Hepatocyte (in vitro differentiated cells): ENCODE measurements at regions not wholly inside any gene's neighbourhood (a gene's known extent, or its start where the extent isn't known, plus 50 kb on each side); places are given as distances from the start of the nearest gene placed in this dataset.

Source experiments
- DNase-seq: peaks from one replicate; pipeline ENCODE4 v3.0.0-alpha.2; 2016; ENCODE audit warnings: low spot score
- H2AFZ ChIP-seq: fragments of 200-600 bp; sonication (generic); 2 replicates; pipeline ENCODE4 v1.6.0; 2016; ENCODE audit warnings: antibody characterized with exemption, mild to moderate bottlenecking
- H3K27ac ChIP-seq: fragments of 200-600 bp; sonication (generic); 2 replicates; pipeline ENCODE4 v1.5.1; 2016; ENCODE audit warnings: mild to moderate bottlenecking
- H3K27me3 ChIP-seq: fragments of 200-600 bp; sonication (generic); 2 replicates; pipeline ENCODE4 v1.6.1; 2016
- H3K36me3 ChIP-seq: fragments of 200-600 bp; sonication (generic); replicated peaks from 2 replicates; pipeline ENCODE4 v1.5.1; 2016; ENCODE audit warnings: low read depth; ENCODE audit not compliant: insufficient read depth
- H3K4me1 ChIP-seq: fragments of 200-600 bp; sonication (generic); 2 replicates; pipeline ENCODE4 v1.5.1; 2016; ENCODE audit warnings: mild to moderate bottlenecking, moderate library complexity; ENCODE audit not compliant: insufficient read depth
- H3K4me2 ChIP-seq: fragments of 200-600 bp; sonication (generic); 2 replicates; pipeline ENCODE4 v1.6.0; 2016
- H3K4me3 ChIP-seq: fragments of 200-600 bp; sonication (generic); 2 replicates; pipeline ENCODE4 v1.5.1; 2016; ENCODE audit warnings: mild to moderate bottlenecking
- H3K79me2 ChIP-seq: fragments of 200-600 bp; sonication (generic); 2 replicates; pipeline ENCODE4 v1.6.0; 2017; ENCODE audit warnings: mild to moderate bottlenecking
- H3K9me2 ChIP-seq: fragments of 200-600 bp; sonication (generic); replicated peaks from 2 replicates; pipeline ENCODE4 v1.6.0; 2017; ENCODE audit warnings: mild to moderate bottlenecking; ENCODE audit not compliant: insufficient read depth
- H3K9me3 ChIP-seq: fragments of 200-600 bp; sonication (generic); 2 replicates; pipeline ENCODE4 v1.5.1; 2016; ENCODE audit warnings: low read depth, mild to moderate bottlenecking
- H4K20me1 ChIP-seq: fragments of 200-600 bp; sonication (generic); 2 replicates; pipeline ENCODE4 v1.6.0; 2016; ENCODE audit warnings: mild to moderate bottlenecking; ENCODE audit not compliant: insufficient read depth, poor library complexity, severe bottlenecking
- EZH2 ChIP-seq: fragments of 200-600 bp; sonication (generic); IDR thresholded peaks from 2 replicates; pipeline ENCODE4 v1.6.1; 2016; ENCODE audit warnings: antibody characterized with exemption, mild to moderate bottlenecking, borderline replicate concordance
- EZH2phosphoT487 ChIP-seq: fragments of 200-600 bp; sonication (generic); IDR thresholded peaks from one replicate; pipeline ENCODE4 v1.6.1; 2018; ENCODE audit warnings: antibody characterized with exemption, mild to moderate bottlenecking, low read depth, moderate library complexity; ENCODE audit not compliant: unreplicated experiment, severe bottlenecking
- WGBS: methylation state at CpG from one replicate; pipeline ENCODE4 v1.1.6; 2016; ENCODE audit warnings: low lambda C conversion rate; ENCODE audit errors: missing lambda C conversion rate; 5-methylcytosine and 5-hydroxymethylcytosine counted together
- TF ChIP-seq, protein P1 (sequence below): fragments of 200-600 bp; sonication (generic); IDR thresholded peaks from 2 replicates; pipeline ENCODE4 v1.5.1; 2016; ENCODE audit warnings: antibody characterized with exemption, mild to moderate bottlenecking; ENCODE audit not compliant: poor library complexity

- Histone ChIP-seq H3K9me3 (no peaks in the 10 kb centered on the region), H3K4me2 (no peak overlapping the region), H3K9me2 (no peaks in the 10 kb centered on the region), H3K4me3 (no peak overlapping the region), H3K36me3 (no peaks in the 10 kb centered on the region), H3K79me2 (no peaks in the 10 kb centered on the region), H3K4me1 (no peaks in the 10 kb centered on the region), H4K20me1 (no peaks in the 10 kb centered on the region), H3K27ac (no peak overlapping the region), H2AFZ (no peak overlapping the region), H3K27me3 (no peaks in the 10 kb centered on the region)
- 83% methylated on average over 2 of the region's 2 CpGs for WGBS
- TF ChIP-seq EZH2phosphoT487 = no peak
- TF ChIP-seq, protein P1, sequence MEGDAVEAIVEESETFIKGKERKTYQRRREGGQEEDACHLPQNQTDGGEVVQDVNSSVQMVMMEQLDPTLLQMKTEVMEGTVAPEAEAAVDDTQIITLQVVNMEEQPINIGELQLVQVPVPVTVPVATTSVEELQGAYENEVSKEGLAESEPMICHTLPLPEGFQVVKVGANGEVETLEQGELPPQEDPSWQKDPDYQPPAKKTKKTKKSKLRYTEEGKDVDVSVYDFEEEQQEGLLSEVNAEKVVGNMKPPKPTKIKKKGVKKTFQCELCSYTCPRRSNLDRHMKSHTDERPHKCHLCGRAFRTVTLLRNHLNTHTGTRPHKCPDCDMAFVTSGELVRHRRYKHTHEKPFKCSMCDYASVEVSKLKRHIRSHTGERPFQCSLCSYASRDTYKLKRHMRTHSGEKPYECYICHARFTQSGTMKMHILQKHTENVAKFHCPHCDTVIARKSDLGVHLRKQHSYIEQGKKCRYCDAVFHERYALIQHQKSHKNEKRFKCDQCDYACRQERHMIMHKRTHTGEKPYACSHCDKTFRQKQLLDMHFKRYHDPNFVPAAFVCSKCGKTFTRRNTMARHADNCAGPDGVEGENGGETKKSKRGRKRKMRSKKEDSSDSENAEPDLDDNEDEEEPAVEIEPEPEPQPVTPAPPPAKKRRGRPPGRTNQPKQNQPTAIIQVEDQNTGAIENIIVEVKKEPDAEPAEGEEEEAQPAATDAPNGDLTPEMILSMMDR = no peak
- TF ChIP-seq EZH2 = no peak
- DNase-seq = no peak
Measured at GRCh38 chr4:27787195-27787594, 926.6 kb downstream of the STIM2 start.

DNA sequence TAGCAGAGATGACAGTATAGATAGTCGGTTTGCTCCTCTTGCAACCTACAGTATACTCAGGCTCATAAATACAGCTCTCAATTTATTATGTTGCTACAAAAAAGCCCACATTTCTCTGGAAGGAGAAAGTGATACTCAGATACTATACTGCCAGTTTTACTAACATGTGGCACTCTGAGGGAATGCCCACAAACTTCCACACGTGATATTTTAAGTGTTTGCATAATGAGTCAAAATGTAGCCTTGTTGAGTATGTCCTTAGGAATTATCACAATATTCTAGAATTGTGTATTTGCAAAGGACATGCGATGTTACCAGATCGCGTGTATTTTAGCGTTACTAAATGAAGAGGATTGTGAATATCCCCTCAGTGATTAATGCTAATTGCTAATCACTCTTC, 929.1 kb downstream of the STIM2 start:
- no peak overlapping the region for H2AFZ ChIP-seq

DNA sequence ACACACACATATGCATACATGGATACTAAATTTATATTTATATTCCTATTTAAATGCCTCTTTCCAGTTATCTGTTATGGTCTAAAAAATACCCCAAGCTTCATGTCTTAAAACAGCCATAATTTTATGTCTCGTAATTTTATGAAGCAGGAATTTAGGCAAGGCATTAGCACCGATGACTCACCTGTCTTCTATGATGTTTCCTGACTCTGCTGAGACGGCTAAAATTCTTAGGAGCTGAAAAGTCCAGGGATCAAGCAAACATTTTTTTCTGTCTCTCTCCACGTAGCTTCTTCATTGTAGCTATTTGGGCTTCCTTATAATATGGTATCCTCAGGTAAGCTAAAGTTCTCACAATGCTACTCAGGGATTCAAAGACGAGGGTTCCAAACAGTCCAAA, 930.3 kb downstream of the STIM2 start:
- DNase-seq = no peak
- Histone ChIP-seq H3K27me3 (no peaks in the 10 kb centered on the region), H2AFZ (no peak overlapping the region), H3K9me2 (no peaks in the 10 kb centered on the region), H3K4me1 (no peaks in the 10 kb centered on the region), H3K36me3 (no peaks in the 10 kb centered on the region), H3K4me2 (no peak overlapping the region), H3K4me3 (no peak overlapping the region), H4K20me1 (no peaks in the 10 kb centered on the region), H3K79me2 (no peaks in the 10 kb centered on the region), H3K27ac (no peak overlapping the region), H3K9me3 (no peaks in the 10 kb centered on the region)
- WGBS = 67% methylated on average over 5 of the region's 5 CpGs
- TF ChIP-seq, protein P1 = no peak
- TF ChIP-seq EZH2 (no peak), EZH2phosphoT487 (no peak)

More for the DNA sequence above, 929.1 kb downstream of the STIM2 start:
- TF ChIP-seq EZH2phosphoT487 = no peak
- TF ChIP-seq, protein P1 = no peak
- no peak for TF ChIP-seq EZH2
- no peaks in the 10 kb centered on the region for H3K4me1 ChIP-seq
- H3K9me2 ChIP-seq = no peaks in the 10 kb centered on the region
- H3K9me3 ChIP-seq = no peaks in the 10 kb centered on the region
- H3K36me3 ChIP-seq = no peaks in the 10 kb centered on the region
- no peak for DNase-seq
- H3K27ac ChIP-seq = no peak overlapping the region
- no peaks in the 10 kb centered on the region for H3K27me3 ChIP-seq
- no peaks in the 10 kb centered on the region for H4K20me1 ChIP-seq
- no peak overlapping the region for H3K4me2 ChIP-seq
- H3K4me3 ChIP-seq = no peak overlapping the region
- 82% methylated on average over 6 of the region's 6 CpGs for WGBS
- no peaks in the 10 kb centered on the region for H3K79me2 ChIP-seq

GRCh38 chr4:27791640-27792039, 931.0 kb downstream of the STIM2 start:
- Histone ChIP-seq H3K4me1 (no peaks in the 10 kb centered on the region), H2AFZ (no peak overlapping the region)
- WGBS = 84% methylated on average over 4 of the region's 4 CpGs

More at GRCh38 chr4:27791640-27792039, 931.0 kb downstream of the STIM2 start:
- H4K20me1 ChIP-seq = no peaks in the 10 kb centered on the region
- no peaks in the 10 kb centered on the region for H3K9me3 ChIP-seq
- no peak overlapping the region for H3K4me2 ChIP-seq
- DNase-seq = no peak
- H3K27me3 ChIP-seq = no peaks in the 10 kb centered on the region
- TF ChIP-seq, protein P1 = no peak
- TF ChIP-seq EZH2 (no peak), EZH2phosphoT487 (no peak)
- H3K36me3 ChIP-seq = no peaks in the 10 kb centered on the region
- H3K79me2 ChIP-seq = no peaks in the 10 kb centered on the region
- no peaks in the 10 kb centered on the region for H3K9me2 ChIP-seq
- no peak overlapping the region for H3K4me3 ChIP-seq
- no peak overlapping the region for H3K27ac ChIP-seq
